ENCODE measurements at regions not wholly inside any gene's neighbourhood (a gene's known extent, or its start where the extent isn't known, plus 50 kb on each side); places are given as distances from the start of the nearest gene placed in this dataset.

- no peak for DNase-seq
- no peak for TF ChIP-seq POLR2AphosphoS5 (IDR thresholded peaks at IDR 0.05)
- TF ChIP-seq POLR2A (IDR thresholded peaks at IDR 0.05): no peak
- intact Hi-C loops (cut with DNase I; ENCODE audit: low total_unique reads): no loop called here
- H3K27me3 ChIP-seq (replicated peaks in 1 of 7): no peaks in the 10 kb centered on the region
- H3K4me3 ChIP-seq: no peak overlapping the region
- no peak overlapping the region for H3K27ac ChIP-seq
- H3K36me3 ChIP-seq: no peaks in the 10 kb centered on the region
- H3K9me3 ChIP-seq: peaks cover 0 to 6% (median 0%) of the 10 kb centered on the region in 8 donors
- no peaks in the 10 kb centered on the region for H3K4me1 ChIP-seq
- WGBS, 5 donors: 69 to 84% (median 74%) methylated on average over 3 of the region's 3 CpGs
Measured at GRCh38 chr12:118742431-118742830, 238.9 kb upstream of the SRRM4 start.

GRCh38 chr12:118743896-118744700 lies 237.2 kb upstream of the SRRM4 start:
- no peak overlapping the region for H3K27ac ChIP-seq
- H3K27me3 ChIP-seq (replicated peaks in 1 of 7): no peaks in the 10 kb centered on the region
- no peaks in the 10 kb centered on the region for H3K4me1 ChIP-seq
- no peaks in the 10 kb centered on the region for H3K36me3 ChIP-seq
- TF ChIP-seq POLR2A (IDR thresholded peaks at IDR 0.05): no peak
- no peak for TF ChIP-seq POLR2AphosphoS5 (IDR thresholded peaks at IDR 0.05)
- TF ChIP-seq CTCF (IDR thresholded peaks at IDR 0.05 in 8 of 11, conservative IDR thresholded peaks at IDR 0.05 in 3 of 11): no peak
- intact Hi-C loops (cut with DNase I; ENCODE audit: low total_unique reads): no loop called here
- 74 to 89% (median 77%) methylated on average over 4 of the region's 4 CpGs for WGBS, 5 donors
- H3K4me3 ChIP-seq: no peak overlapping the region
- peaks cover 0 to 6% (median 0%) of the 10 kb centered on the region in 8 donors for H3K9me3 ChIP-seq
- no peak for DNase-seq

- Histone ChIP-seq H3K36me3 (no peaks in the 10 kb centered on the region), H3K27ac (no peak overlapping the region), H3K27me3 (replicated peaks in 1 of 7) (no peaks in the 10 kb centered on the region), H3K4me1 (no peaks in the 10 kb centered on the region), H3K4me3 (no peak overlapping the region), H3K9me3 (peaks cover 0 to 15% (median 2%) of the 10 kb centered on the region in 8 donors)
- no peak for DNase-seq
- intact Hi-C loops (cut with DNase I; ENCODE audit: low total_unique reads): no loop called here
- TF ChIP-seq CTCF (IDR thresholded peaks at IDR 0.05 in 8 of 11, conservative IDR thresholded peaks at IDR 0.05 in 3 of 11): no peak
- no peak for TF ChIP-seq POLR2A (IDR thresholded peaks at IDR 0.05)
- no peak for TF ChIP-seq POLR2AphosphoS5 (IDR thresholded peaks at IDR 0.05)
- 68 to 77% (median 73%) methylated on average over 3 of the region's 3 CpGs for WGBS, 5 donors
Measured at GRCh38 chr12:118746176-118746575, 235.2 kb upstream of the SRRM4 start.

- 52 to 71% (median 57%) methylated on average over 2 of the region's 2 CpGs for WGBS, 5 donors
- Histone ChIP-seq H3K27ac (no peak overlapping the region), H3K4me1 (no peaks in the 10 kb centered on the region), H3K27me3 (replicated peaks in 1 of 7) (no peaks in the 10 kb centered on the region), H3K4me3 (no peak overlapping the region), H3K36me3 (no peaks in the 10 kb centered on the region), H3K9me3 (peaks cover 0 to 23% (median 10%) of the 10 kb centered on the region in 8 donors)
- intact Hi-C loops (cut with DNase I; ENCODE audit: low total_unique reads): no loop called here
- TF ChIP-seq CTCF (IDR thresholded peaks at IDR 0.05 in 8 of 11, conservative IDR thresholded peaks at IDR 0.05 in 3 of 11) (no peak), POLR2AphosphoS5 (IDR thresholded peaks at IDR 0.05) (no peak), POLR2A (IDR thresholded peaks at IDR 0.05) (no peak)
- DNase-seq: no peak
Measured at GRCh38 chr12:118746960-118747359, 234.4 kb upstream of the SRRM4 start.

All from spleen (tissue), 11 donors.